Stimulated activated CD4-positive, alpha-beta T cell treated with anti-CD3 and anti-CD28 coated beads, Interleukin-4, amount 100 ng/mL, for 4 hours (primary cell): ENCODE measurements at regions not wholly inside any gene's neighbourhood (a gene's known extent, or its start where the extent isn't known, plus 50 kb on each side); places are given as distances from the start of the nearest gene placed in this dataset.

Experiments
- DNase-seq, 2 experiments: peaks; one replicate each; pipeline ENCODE4 v3.0.0-alpha.2; 2020

DNA sequence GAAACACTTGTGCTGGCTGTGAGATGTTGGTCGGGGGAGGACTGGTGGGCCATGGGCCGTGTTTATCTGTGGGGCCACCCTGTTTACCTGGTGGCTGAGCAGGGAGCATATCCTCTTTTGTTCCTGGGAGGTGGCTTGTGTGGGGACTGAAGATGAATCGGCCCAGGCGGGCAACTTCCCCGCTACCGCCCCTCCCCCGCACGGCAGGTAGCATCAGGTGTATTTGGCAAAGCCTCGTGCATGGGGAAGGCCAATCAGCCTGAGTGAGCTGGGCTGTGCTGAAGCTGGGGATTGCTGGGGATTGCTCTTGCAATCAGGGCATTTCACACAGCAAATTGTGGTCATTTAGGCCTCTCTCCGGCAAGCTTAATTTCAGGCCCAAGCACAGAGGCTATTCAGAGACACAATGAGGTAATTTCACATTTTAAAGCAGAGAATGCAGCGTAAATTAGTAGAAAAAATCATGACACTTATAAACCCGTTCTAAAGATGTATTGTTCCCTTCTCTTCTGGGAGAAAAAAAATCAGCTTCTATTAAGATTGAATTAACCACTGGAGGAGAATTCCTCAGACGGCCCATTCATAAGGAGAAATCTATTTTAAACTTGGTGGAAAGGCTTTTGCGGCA is 197.7 kb upstream of the POU3F1 start:
- DNase-seq = no peak

GRCh38 chr1:38243106-38243505 is 196.5 kb upstream of the POU3F1 start:
- no peak for DNase-seq

- no peak for DNase-seq
Observed at GRCh38 chr1:38242506-38242905, 195.9 kb upstream of the POU3F1 start.

GRCh38 chr1:38241594-38242334 is 195.2 kb upstream of the POU3F1 start:
- DNase-seq = no peak

DNA sequence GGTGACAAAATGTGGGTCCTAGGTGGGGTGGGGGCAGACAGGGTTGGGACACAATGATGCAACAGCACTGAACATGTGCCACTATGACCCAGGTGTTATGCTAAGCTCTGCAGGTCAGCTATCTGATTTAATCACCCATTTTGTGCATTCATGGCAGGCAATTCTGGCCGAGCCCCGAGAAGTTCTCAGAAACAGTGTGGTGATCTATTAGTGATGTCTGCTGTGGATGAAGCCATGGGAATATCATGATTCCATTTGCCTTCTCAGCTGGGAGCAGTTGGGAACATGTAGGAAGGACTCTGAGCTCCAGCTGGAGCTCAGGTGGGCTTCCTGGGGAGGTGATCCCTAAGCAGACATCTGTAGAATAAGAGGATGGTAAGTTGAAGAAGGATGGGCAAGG is 194.0 kb upstream of the POU3F1 start:
- DNase-seq = no peak

GRCh38 chr1:38239258-38239835 is 192.8 kb upstream of the POU3F1 start:
- DNase-seq = no peak

DNA sequence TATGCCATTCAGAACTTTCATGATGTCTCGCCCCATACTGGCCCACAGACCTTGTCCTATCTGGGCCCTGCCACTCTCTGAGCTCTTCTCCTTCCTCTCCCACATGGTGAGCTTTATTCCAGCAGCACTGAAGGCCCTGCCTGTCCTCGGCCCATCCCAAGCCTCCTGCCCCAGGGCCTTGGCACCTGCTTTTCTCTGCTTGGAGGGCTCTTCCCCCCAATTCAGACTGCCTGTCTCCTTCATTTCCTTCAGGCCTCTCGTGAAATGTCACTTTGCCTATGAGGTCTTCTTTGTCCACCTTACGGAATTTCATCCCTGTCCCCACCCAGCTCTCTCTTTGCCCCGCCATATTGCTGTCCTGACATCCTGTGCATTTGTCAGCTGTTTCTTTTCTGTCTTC is 191.7 kb upstream of the POU3F1 start:
- DNase-seq = no peak

DNA sequence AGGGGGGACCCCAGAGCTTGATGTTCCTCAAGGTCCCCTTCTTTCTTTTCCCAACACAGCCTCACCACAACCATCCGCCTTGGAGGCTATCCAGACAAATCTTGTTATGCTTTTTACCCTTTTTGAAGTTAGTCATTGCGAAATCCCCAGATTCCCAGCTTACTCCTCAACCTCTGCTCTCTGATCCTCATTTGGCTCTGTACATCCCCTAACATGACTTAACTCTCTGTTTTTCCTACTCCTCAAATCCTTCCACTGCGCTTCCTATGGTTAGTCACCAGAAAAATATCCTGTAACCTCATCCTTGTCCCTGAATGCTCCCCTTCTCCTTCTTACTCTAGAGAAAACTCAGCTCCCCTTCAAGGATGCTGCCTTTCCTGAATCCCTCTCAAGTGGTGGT is 189.1 kb upstream of the POU3F1 start:
- no peak for DNase-seq

- no peak for DNase-seq
Observed at GRCh38 chr1:38231941-38232340, 185.3 kb upstream of the POU3F1 start.

- no peak for DNase-seq
Observed at GRCh38 chr1:38228718-38229117, 182.1 kb upstream of the POU3F1 start.

- DNase-seq = no peak
Observed at GRCh38 chr1:38225745-38226144, 179.2 kb upstream of the POU3F1 start.

DNA sequence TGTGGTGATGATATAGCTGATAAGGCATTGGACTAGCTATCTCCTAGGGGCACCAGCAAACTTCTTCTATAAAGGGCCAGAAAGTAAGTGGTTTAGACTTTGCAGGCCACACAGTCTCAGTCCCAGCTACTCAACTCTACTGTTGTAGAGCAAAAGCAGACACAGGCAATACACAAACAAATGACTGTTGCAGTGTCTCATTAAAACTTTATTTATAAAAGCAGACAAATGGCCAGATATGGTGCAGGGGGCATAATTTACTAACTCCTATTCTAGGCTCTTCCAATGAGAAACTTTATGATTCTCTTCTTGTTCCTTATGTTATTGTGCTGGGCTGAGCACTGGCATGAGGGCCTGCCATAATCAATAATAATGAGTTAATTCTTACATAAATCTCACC is 176.8 kb upstream of the POU3F1 start:
- no peak for DNase-seq

DNA sequence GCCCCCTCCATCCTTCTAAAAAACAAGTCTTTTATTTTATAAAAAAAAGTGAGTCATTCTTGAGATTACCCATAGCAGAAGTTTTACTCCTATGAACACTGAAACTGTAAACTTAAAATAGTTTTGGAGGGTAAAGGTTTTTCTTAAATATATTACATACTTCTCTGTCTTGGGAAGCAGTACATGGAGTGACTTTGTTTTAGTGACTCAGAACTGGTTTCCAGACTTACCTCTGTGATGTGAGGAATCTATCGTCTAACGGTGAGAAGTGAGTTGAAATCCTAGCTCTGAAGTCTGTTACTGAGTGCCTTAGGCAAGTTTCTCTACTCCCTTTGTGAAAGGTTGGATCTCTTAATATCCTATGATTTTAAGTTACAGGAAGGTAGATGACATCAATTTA is 176.3 kb upstream of the POU3F1 start:
- no peak for DNase-seq

GRCh38 chr1:38221006-38221649 is 174.5 kb upstream of the POU3F1 start:
- no peak for DNase-seq

DNA sequence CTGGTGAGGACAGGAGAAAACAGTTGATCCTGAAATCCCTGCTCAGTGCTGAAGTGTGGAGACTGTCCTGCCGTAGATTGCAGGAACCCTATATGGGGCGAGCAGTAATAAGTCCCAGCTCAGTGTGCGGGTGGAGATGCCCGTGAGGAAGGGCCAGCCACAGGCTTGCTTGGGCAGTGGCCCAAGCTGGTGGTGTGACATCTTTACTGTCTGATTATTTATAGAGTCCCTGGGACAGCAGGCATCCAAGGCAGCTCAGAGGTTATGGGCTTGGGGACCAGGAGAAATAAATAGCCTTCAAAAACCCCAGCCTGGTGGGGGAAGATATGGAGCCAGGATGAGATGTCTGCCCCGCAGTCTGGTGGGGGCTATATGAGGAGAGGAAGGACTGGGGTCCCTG is 170.7 kb upstream of the POU3F1 start:
- DNase-seq = no peak

DNA sequence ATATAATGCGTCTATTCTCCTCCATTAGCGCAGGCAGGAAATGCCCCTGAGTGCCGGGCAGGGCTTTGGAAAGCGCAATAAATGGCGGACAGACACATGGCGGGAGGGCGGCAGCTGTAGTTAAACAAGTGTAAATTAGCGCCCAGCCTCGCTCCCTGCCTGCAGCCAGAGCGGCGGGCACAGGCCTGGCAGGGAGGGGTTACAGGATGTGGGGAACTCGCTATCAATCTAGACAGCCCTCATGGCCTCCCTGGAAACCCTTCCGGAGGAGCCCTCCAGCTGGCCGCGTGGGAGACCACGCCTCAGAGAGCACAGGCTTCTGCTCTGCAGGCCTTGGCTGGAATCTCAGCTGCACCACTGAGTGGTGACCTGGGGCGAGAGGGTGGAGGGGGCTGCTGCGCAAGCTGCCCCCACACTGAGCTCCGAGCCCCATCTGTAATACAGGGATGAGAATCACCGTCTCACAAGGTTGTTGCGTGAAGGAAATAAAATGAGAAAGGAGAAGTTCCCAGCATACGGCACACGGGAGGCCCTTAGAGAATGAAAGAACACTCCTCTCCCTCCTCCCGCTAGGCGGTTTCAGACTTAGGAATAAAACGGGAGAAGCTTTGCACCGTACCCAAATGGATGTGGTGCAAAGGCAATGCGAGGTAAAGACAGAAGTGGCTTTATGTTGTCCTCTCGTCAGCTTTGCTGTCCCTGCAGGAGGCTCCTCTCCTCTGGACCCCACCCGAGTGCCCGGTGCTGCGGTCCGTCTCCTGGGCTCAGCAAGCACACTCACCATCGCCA is 167.2 kb upstream of the POU3F1 start:
- DNase-seq = no peak

DNA sequence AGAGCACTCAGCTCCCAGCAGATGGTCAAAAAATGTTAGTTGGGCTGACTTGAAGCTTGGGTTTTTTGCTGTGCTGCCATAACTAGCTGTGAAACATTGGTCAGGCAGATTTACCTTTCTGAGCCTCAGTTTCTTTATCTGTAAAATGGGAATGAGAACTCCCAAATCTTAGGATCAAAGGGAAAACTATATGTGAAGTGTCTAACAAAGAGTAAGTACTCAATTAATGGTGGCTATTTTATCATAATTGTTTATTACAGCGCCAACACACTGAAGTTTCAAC is 164.2 kb upstream of the POU3F1 start:
- no peak for DNase-seq

GRCh38 chr1:38210021-38210894 is 163.7 kb upstream of the POU3F1 start:
- no peak for DNase-seq

- no peak for DNase-seq
Observed at GRCh38 chr1:38208716-38209632, 162.4 kb upstream of the POU3F1 start.

- DNase-seq = no peak
Observed at GRCh38 chr1:38207906-38208305, 161.3 kb upstream of the POU3F1 start.

DNA sequence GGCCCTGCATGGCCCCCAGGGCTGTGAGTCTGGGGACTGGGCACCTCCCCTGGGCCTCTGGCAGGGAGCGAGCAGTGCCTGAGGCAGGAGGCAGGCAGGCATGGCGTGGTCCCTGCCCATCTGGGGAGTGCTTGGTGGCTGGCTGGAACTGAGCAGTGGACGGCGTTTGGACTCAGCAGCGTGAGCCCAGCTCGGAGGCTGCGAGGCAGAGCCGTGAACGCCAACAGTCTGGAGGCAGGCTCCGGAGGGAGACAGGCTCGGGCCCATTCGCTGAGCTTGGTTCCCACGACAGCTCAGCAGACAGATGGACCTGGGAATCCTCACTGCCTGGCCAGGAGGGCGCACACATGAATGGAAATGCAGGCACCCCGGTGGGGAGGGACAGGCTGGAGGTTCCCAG is 160.7 kb upstream of the POU3F1 start:
- DNase-seq = no peak
